NB4 (cell line): ENCODE measurements at regions not wholly inside any gene's neighbourhood (a gene's known extent, or its start where the extent isn't known, plus 50 kb on each side); places are given as distances from the start of the nearest gene placed in this dataset.

Experiments
- TF ChIP-seq, protein P1 (sequence below): IDR thresholded peaks from one replicate; pipeline ENCODE4 v1.5.1; 2012; ENCODE audit warnings: low read depth, low read length
- TF ChIP-seq, protein P2 (sequence below): IDR thresholded peaks from 2 replicates; pipeline ENCODE4 v1.6.1; 2011; ENCODE audit warnings: low read depth, low read length

GRCh38 chr3:140748-141330, 55.7 kb upstream of the CHL1 start:
- TF ChIP-seq, protein P1, sequence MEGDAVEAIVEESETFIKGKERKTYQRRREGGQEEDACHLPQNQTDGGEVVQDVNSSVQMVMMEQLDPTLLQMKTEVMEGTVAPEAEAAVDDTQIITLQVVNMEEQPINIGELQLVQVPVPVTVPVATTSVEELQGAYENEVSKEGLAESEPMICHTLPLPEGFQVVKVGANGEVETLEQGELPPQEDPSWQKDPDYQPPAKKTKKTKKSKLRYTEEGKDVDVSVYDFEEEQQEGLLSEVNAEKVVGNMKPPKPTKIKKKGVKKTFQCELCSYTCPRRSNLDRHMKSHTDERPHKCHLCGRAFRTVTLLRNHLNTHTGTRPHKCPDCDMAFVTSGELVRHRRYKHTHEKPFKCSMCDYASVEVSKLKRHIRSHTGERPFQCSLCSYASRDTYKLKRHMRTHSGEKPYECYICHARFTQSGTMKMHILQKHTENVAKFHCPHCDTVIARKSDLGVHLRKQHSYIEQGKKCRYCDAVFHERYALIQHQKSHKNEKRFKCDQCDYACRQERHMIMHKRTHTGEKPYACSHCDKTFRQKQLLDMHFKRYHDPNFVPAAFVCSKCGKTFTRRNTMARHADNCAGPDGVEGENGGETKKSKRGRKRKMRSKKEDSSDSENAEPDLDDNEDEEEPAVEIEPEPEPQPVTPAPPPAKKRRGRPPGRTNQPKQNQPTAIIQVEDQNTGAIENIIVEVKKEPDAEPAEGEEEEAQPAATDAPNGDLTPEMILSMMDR, result no peak
- TF ChIP-seq, protein P2, sequence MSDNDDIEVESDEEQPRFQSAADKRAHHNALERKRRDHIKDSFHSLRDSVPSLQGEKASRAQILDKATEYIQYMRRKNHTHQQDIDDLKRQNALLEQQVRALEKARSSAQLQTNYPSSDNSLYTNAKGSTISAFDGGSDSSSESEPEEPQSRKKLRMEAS, result no peak
